NCI-H345 (cell line): ENCODE measurements at regions not wholly inside any gene's neighbourhood (a gene's known extent, or its start where the extent isn't known, plus 50 kb on each side); places are given as distances from the start of the nearest gene placed in this dataset.
"Not testable (repeated sequence)": the region's sequence is repeated elsewhere in the genome, so short reads cannot be mapped to it uniquely, and the experiment has no call there.

Source experiments
- DNase-seq: peaks from one replicate; lab custom pipeline; 2025; lab: John Stamatoyannopoulos, UW

- DNase-seq: no peak
These were observed 292.4 kb upstream of the VWC2 start for GRCh38 chr7:49481075-49481474.

DNA sequence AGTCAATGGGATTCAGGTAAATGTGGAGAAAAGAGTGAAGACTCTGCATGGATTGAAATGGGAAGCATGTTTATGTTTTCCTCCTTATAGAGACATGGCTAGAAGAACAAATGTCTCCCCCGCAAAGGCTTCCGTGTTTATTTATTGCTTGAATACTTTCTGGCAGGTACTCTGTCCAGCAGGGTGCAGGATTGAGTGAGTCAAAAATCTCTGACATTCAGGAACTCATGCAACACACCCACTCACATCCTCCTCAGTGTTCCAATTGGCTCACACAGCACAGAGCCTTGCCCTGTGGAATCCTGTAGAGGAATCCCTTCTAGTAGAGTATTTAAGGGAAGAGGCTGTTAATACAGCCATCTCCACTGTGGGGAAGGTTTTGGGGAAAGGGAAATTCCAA lies 290.3 kb upstream of the VWC2 start:
- no peak for DNase-seq

- DNase-seq: no peak
These were observed 286.2 kb upstream of the VWC2 start for GRCh38 chr7:49486974-49487829.

- no peak for DNase-seq
These were observed 285.7 kb upstream of the VWC2 start for GRCh38 chr7:49487830-49488140.

DNA sequence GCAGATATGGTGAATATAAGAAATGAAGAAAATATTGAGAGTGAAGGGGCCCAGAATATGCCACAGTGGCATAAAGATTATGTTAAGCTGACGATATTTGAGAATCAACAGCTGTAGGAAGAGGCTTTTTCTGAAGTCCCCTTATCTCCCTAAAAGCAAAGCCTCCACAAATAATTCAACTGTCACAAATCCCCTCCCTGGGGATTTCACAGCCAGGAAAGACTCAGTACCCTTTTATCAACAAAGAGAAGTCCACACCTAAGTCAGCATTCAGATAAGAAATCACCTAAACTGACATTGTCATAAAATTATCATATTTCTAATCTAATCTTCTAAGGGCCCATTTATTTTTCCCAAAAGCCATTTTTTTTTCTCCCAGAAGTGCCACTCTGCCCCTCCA lies 284.9 kb upstream of the VWC2 start:
- DNase-seq: no peak

DNA sequence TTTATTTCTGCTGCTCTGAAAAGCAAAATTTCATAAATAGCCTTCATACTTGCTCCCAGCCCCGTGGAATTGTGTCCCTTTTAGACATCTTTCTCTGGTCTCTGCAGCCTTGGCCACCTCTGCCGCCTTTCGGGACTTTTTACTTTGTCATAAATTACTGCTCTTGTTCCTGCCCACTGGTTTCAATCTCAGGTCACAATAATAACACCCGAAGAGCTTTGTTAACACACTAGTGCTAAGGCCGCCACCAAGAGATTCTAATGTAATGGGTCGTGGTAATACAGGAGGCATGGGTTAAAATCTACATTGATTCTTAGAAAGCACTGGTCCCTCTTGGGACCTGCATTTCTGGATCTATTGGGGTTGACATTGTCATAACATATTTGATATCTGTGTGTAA lies 276.0 kb upstream of the VWC2 start:
- no peak for DNase-seq

DNA sequence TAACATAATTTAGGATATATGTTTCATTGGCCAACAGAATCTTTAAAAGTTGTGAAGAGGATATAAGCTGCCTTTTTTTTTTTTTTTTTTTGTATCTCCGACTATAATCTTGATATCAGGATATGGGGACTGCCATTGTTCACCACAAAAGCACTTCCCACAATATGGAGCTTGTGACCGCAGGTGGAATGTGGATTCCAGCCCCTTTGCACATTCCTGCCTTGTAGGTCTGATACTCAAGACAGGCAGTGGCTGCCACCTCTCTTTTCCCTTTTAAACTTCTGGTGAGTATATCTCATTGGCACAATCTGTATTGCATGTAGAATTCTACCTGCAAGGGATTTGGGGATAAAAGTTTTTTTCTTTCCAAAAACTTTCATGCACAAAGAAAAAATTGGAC lies 272.7 kb upstream of the VWC2 start:
- no peak for DNase-seq

GRCh38 chr7:49507206-49507605 lies 266.2 kb upstream of the VWC2 start:
- DNase-seq: not testable (repeated sequence)

- DNase-seq: no peak
These were observed 259.5 kb upstream of the VWC2 start for GRCh38 chr7:49513911-49514310.

GRCh38 chr7:49520951-49521350 lies 252.5 kb upstream of the VWC2 start:
- DNase-seq: no peak

DNA sequence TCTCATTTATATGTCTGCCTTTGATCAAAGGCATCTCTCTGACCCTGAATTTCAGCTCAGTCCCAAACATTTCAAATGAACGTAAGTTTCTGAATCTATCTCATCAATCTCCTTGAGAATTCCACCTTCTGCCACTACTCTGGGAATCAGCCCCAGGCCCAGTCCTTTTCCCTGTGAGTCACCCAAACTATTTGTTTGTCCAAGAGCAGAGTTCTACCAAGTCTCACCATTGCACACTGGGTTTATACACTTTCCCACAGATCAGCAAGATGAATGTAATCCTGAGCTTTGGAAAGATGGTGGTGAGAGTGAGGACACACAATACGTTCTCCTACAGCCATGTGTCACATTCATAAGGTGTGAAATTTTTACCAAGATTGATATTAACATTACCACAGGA lies 251.3 kb upstream of the VWC2 start:
- DNase-seq: no peak

- no peak for DNase-seq
These were observed 249.6 kb upstream of the VWC2 start for GRCh38 chr7:49523870-49524269.

GRCh38 chr7:49527182-49527581 lies 246.3 kb upstream of the VWC2 start:
- DNase-seq: no peak

- DNase-seq: no peak
These were observed 243.0 kb upstream of the VWC2 start for GRCh38 chr7:49530481-49530880.

- DNase-seq: no peak
These were observed 209.6 kb upstream of the VWC2 start for GRCh38 chr7:49563693-49564378.

- no peak for DNase-seq
These were observed 209.1 kb upstream of the VWC2 start for GRCh38 chr7:49564379-49564714.

GRCh38 chr7:49577576-49577975 lies 195.9 kb upstream of the VWC2 start:
- no peak for DNase-seq

DNA sequence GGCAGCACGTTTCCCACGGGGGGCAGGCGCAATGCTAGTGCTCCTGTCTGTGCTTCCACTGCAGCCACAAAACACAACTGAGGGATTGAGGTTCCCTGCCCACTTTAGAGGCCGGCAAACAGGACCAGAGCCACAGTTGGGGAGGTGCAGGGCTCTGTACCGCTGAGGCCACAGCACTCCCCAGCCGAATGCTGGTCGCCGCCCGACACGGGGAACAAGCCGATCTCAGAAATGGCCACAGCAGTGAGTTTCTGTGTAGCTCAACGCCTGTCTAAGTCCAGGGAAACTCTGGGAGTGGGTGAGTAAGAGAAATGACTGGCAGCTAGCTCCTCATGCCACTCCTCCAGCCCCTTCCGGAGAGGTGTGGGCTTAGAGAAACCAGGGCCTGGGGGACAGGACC lies 194.0 kb upstream of the VWC2 start:
- no peak for DNase-seq

DNA sequence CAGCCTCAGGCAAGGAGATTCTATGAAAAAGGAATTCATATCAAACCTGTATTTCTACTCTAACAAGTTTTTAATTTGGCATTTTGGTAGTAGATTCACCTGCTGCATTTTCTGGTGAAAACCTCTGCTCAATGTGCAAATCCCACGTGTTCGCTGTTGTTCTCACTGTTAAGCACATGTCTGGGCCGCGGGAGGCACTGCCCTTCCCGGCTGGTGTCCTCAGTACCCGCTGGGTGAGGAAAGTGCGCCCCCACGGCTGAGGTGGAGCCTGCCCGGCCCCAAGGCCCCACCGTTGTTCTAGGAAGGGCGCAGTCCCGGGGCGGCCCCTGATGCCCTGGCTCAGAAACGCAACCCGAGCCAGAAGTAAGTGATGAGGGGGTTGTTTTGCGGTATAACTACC lies 193.4 kb upstream of the VWC2 start:
- DNase-seq: no peak

- no peak for DNase-seq
These were observed 192.7 kb upstream of the VWC2 start for GRCh38 chr7:49580761-49581160.

DNA sequence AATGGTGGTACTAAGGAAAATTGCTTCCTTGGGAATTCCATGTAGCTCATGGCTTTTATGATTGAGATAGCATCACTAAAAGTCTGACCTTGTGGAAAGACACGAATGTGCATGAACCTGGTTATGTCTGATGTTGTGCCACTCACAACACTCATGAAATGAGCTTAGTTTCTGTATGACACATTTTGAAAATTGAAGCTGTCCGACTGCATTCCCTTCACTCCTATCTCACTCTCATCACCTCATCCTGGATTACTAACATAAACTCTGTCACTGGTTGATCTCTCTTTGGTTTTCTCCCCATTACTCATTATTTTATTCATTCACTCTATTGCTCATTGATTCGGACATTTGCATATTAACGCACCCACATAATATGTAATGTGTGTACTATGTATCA lies 190.0 kb upstream of the VWC2 start:
- DNase-seq: no peak

- DNase-seq: no peak
These were observed 176.5 kb upstream of the VWC2 start for GRCh38 chr7:49596701-49597491.

- DNase-seq: no peak
These were observed 175.6 kb upstream of the VWC2 start for GRCh38 chr7:49597805-49598204.
